ENCODE measurements at regions not wholly inside any gene's neighbourhood (a gene's known extent, or its start where the extent isn't known, plus 50 kb on each side); places are given as distances from the start of the nearest gene placed in this dataset.

- TF ChIP-seq NANOG (IDR thresholded peaks at IDR 0.05; ENCODE audit: insufficient read depth, low read depth, low read length, poor library complexity, severe bottlenecking) (no peak), CHD1 (IDR thresholded peaks at IDR 0.05; ENCODE audit: low read depth, low read length) (no peak), ATF2 (IDR thresholded peaks at IDR 0.05; ENCODE audit: low read length) (no peak)
Measured at GRCh38 chr5:8097146-8097545, 228.2 kb downstream of the MTRR start (continued).

All from H1 (cell line).